ENCODE measurements at regions not wholly inside any gene's neighbourhood (a gene's known extent, or its start where the extent isn't known, plus 50 kb on each side); places are given as distances from the start of the nearest gene placed in this dataset.
A peak's percentile ranks its signal among the peaks of the same experiment; 100 is the strongest.

- no peak for DNase-seq
These were observed 541.8 kb downstream of the INHBA start for GRCh38 chr7:41161041-41161587.

GRCh38 chr7:41156268-41156667, 546.6 kb downstream of the INHBA start:
- DNase-seq: peak; percentile 31

- no peak for DNase-seq
These were observed 549.6 kb downstream of the INHBA start for GRCh38 chr7:41153268-41153667.

GRCh38 chr7:41152179-41152678, 550.7 kb downstream of the INHBA start:
- no peak for DNase-seq

GRCh38 chr7:41149576-41149975, 553.3 kb downstream of the INHBA start:
- DNase-seq: no peak

- peak; percentile 88 for DNase-seq
These were observed 554.4 kb downstream of the INHBA start for GRCh38 chr7:41148521-41148951.

- DNase-seq: no peak
These were observed 555.0 kb downstream of the INHBA start for GRCh38 chr7:41147606-41148485.

- no peak for DNase-seq
These were observed 556.5 kb downstream of the INHBA start for GRCh38 chr7:41146429-41146828.

- DNase-seq: no peak
These were observed 557.2 kb downstream of the INHBA start for GRCh38 chr7:41145656-41146055.

GRCh38 chr7:41142904-41143473, 559.9 kb downstream of the INHBA start:
- no peak for DNase-seq

- no peak for DNase-seq
These were observed 563.1 kb downstream of the INHBA start for GRCh38 chr7:41139789-41140188.

- no peak for DNase-seq
These were observed 566.3 kb downstream of the INHBA start for GRCh38 chr7:41136551-41136950.

- DNase-seq: no peak
These were observed 567.4 kb downstream of the INHBA start for GRCh38 chr7:41135511-41135910.

GRCh38 chr7:41134300-41135255, 568.3 kb downstream of the INHBA start:
- DNase-seq: peak; percentile 63

GRCh38 chr7:41133690-41134299, 569.1 kb downstream of the INHBA start:
- no peak for DNase-seq

GRCh38 chr7:41131956-41132355, 570.9 kb downstream of the INHBA start:
- no peak for DNase-seq

- no peak for DNase-seq
These were observed 572.2 kb downstream of the INHBA start for GRCh38 chr7:41130561-41131236.

- no peak for DNase-seq
These were observed 572.8 kb downstream of the INHBA start for GRCh38 chr7:41130086-41130485.

GRCh38 chr7:41125343-41125742, 577.5 kb downstream of the INHBA start:
- DNase-seq: no peak

- DNase-seq: no peak
These were observed 580.5 kb downstream of the INHBA start for GRCh38 chr7:41122256-41122987.

- DNase-seq: no peak
These were observed 581.7 kb downstream of the INHBA start for GRCh38 chr7:41121228-41121627.

All from EL (cell line).